PFSK-1 (cell line): ENCODE measurements at regions not wholly inside any gene's neighbourhood (a gene's known extent, or its start where the extent isn't known, plus 50 kb on each side); places are given as distances from the start of the nearest gene placed in this dataset.

ENCODE experiments used
- POLR2AphosphoS5 ChIP-seq: IDR thresholded peaks from 2 replicates; pipeline ENCODE4 v1.6.1; 2012; ENCODE audit warnings: low read depth, mild to moderate bottlenecking, control low read depth, low read length, moderate library complexity
- REST ChIP-seq, 2 experiments: IDR thresholded peaks; 2 replicates each; pipeline versions ENCODE4 v1.6.1 to v1.8.0; 2011 to 2012; ENCODE audit warnings: low read depth in 2 of 2, low read length in 2 of 2, control low read depth in 1 of 2, inconsistent platforms in 1 of 2, mild to moderate bottlenecking in 1 of 2, moderate library complexity in 1 of 2; ENCODE audit not compliant: insufficient read depth in 1 of 2
- TAF1 ChIP-seq: IDR thresholded peaks from 2 replicates; pipeline ENCODE4 v1.6.1; 2012; ENCODE audit warnings: low read length, control low read depth, borderline replicate concordance; ENCODE audit not compliant: insufficient read depth

- TF ChIP-seq REST (IDR thresholded peaks at IDR 0.05; ENCODE audit: insufficient read depth in 1 of 2, low read depth in 2 of 2, low read length in 2 of 2), result no peak
- TF ChIP-seq TAF1, result no peak
- no peak for TF ChIP-seq POLR2AphosphoS5
Observed at GRCh38 chr18:73838107-73838506, 309.5 kb downstream of the FBXO15 start.
